Endothelial cell (in vitro differentiated cells): ENCODE measurements at regions not wholly inside any gene's neighbourhood (a gene's known extent, or its start where the extent isn't known, plus 50 kb on each side); places are given as distances from the start of the nearest gene placed in this dataset.
A peak's percentile ranks its signal among the peaks of the same experiment; 100 is the strongest.

ENCODE experiments used
- DNase-seq: peaks from one replicate; pipeline ENCODE4 v3.0.0; 2021; ENCODE audit warnings: low spot score
- H3K27ac Mint-ChIP-seq: one replicate; pipeline ENCODE4 v1.8.0; 2021; ENCODE audit warnings: mixed read lengths, inconsistent platforms; ENCODE audit not compliant: unreplicated experiment
- H3K27me3 Mint-ChIP-seq: one replicate; pipeline ENCODE4 v1.8.0; 2021; ENCODE audit warnings: mild to moderate bottlenecking, moderate library complexity, mixed read lengths, inconsistent platforms; ENCODE audit not compliant: unreplicated experiment
- H3K36me3 Mint-ChIP-seq: one replicate; pipeline ENCODE4 v1.8.0; 2021; ENCODE audit warnings: mild to moderate bottlenecking, low read depth, mixed read lengths, inconsistent platforms; ENCODE audit not compliant: unreplicated experiment
- H3K4me1 Mint-ChIP-seq: one replicate; pipeline ENCODE4 v1.8.0; 2021; ENCODE audit warnings: mild to moderate bottlenecking, mixed read lengths, inconsistent platforms; ENCODE audit not compliant: unreplicated experiment
- H3K4me3 Mint-ChIP-seq: one replicate; pipeline ENCODE4 v1.8.0; 2021; ENCODE audit warnings: mild to moderate bottlenecking, mixed read lengths, inconsistent platforms; ENCODE audit not compliant: unreplicated experiment
- H3K9me3 Mint-ChIP-seq: one replicate; pipeline ENCODE4 v1.8.0; 2021; ENCODE audit warnings: mixed read lengths, inconsistent platforms; ENCODE audit not compliant: unreplicated experiment
- TF ChIP-seq, protein P1 (sequence below): fragments of 200-600 bp; sonication (generic); IDR thresholded peaks from one replicate; pipeline ENCODE4 v1.5.0; 2021; ENCODE audit warnings: antibody characterized with exemption; ENCODE audit not compliant: unreplicated experiment

- no peak for DNase-seq
- Mint-ChIP-seq H3K27ac (no peak overlapping the region), H3K27me3 (no peaks in the 10 kb centered on the region), H3K4me3 (no peak overlapping the region), H3K36me3 (no peaks in the 10 kb centered on the region), H3K4me1 (peaks cover 5% of the 10 kb centered on the region), H3K9me3 (no peaks in the 10 kb centered on the region)
- TF ChIP-seq, protein P1, sequence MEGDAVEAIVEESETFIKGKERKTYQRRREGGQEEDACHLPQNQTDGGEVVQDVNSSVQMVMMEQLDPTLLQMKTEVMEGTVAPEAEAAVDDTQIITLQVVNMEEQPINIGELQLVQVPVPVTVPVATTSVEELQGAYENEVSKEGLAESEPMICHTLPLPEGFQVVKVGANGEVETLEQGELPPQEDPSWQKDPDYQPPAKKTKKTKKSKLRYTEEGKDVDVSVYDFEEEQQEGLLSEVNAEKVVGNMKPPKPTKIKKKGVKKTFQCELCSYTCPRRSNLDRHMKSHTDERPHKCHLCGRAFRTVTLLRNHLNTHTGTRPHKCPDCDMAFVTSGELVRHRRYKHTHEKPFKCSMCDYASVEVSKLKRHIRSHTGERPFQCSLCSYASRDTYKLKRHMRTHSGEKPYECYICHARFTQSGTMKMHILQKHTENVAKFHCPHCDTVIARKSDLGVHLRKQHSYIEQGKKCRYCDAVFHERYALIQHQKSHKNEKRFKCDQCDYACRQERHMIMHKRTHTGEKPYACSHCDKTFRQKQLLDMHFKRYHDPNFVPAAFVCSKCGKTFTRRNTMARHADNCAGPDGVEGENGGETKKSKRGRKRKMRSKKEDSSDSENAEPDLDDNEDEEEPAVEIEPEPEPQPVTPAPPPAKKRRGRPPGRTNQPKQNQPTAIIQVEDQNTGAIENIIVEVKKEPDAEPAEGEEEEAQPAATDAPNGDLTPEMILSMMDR = no peak
Measured at GRCh38 chr5:155591273-155591672, 577.7 kb downstream of the KIF4B start.

- no peak overlapping the region for H3K4me3 Mint-ChIP-seq
- H3K36me3 Mint-ChIP-seq = no peaks in the 10 kb centered on the region
- H3K9me3 Mint-ChIP-seq = no peaks in the 10 kb centered on the region
- no peak overlapping the region for H3K27ac Mint-ChIP-seq
- H3K27me3 Mint-ChIP-seq = no peaks in the 10 kb centered on the region
- DNase-seq = no peak
- peaks cover 8% of the 10 kb centered on the region for H3K4me1 Mint-ChIP-seq
- TF ChIP-seq, protein P1 = no peak
Measured at GRCh38 chr5:155594270-155594669, 580.7 kb downstream of the KIF4B start.

- no peaks in the 10 kb centered on the region for H3K9me3 Mint-ChIP-seq
- H3K36me3 Mint-ChIP-seq = no peaks in the 10 kb centered on the region
- H3K4me3 Mint-ChIP-seq = no peak overlapping the region
- TF ChIP-seq, protein P1 = no peak
- no peaks in the 10 kb centered on the region for H3K27me3 Mint-ChIP-seq
- no peak for DNase-seq
- peaks cover 4% of the 10 kb centered on the region for H3K4me1 Mint-ChIP-seq
- no peak overlapping the region for H3K27ac Mint-ChIP-seq
Measured at GRCh38 chr5:155595791-155596190, 582.2 kb downstream of the KIF4B start.

DNA sequence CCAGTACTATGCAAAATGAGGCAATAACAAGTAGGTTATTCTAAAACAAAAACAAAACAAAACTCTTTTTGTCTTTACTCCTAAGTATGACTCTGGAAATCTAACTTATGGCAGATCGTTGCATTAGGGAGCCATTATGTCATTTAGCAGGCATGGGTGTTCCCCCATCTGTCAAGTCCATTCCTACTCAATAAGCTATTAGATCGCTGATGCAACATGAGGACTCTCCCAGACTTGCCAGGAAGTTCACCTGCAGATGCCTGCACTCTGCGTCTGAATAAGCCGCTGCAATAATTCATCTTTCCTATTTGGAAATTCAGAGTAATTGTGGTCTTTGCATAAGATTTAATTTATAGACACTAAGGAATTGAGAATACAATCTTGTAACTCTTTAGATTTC lies 585.0 kb downstream of the KIF4B start:
- DNase-seq = no peak
- TF ChIP-seq, protein P1 = no peak
- no peak overlapping the region for H3K27ac Mint-ChIP-seq
- H3K4me3 Mint-ChIP-seq = no peak overlapping the region
- H3K9me3 Mint-ChIP-seq = no peaks in the 10 kb centered on the region
- H3K36me3 Mint-ChIP-seq = no peaks in the 10 kb centered on the region
- peaks cover 2% of the 10 kb centered on the region for H3K27me3 Mint-ChIP-seq
- H3K4me1 Mint-ChIP-seq = peaks cover 3% of the 10 kb centered on the region

DNA sequence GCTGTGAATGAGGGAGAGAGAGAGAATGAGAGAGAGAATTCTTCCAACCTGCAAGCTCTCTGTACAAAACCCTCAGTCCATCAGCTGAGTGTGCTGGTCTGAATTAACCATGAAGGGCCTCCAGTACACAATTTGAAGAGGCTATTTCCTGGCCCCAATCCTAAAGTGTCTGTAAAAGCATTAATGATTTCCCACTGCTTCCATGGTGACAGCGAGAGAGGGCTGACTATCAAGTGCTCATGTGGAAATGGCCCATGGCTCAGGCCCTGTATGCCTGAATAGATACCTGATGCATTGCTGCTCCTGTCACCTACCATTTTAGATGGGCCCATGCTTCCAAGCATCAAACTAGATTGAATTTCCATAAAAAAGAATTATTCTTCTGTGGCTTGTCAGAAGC lies 592.4 kb downstream of the KIF4B start:
- Mint-ChIP-seq H3K27me3 (peaks cover 1% of the 10 kb centered on the region), H3K4me3 (no peak overlapping the region), H3K36me3 (no peaks in the 10 kb centered on the region), H3K9me3 (no peaks in the 10 kb centered on the region), H3K27ac (peak overlapping the region; percentile 76), H3K4me1 (peaks cover 20% of the 10 kb centered on the region)
- TF ChIP-seq, protein P1 = no peak
- no peak for DNase-seq
